ENCODE measurements at regions not wholly inside any gene's neighbourhood (a gene's known extent, or its start where the extent isn't known, plus 50 kb on each side); places are given as distances from the start of the nearest gene placed in this dataset.

DNA sequence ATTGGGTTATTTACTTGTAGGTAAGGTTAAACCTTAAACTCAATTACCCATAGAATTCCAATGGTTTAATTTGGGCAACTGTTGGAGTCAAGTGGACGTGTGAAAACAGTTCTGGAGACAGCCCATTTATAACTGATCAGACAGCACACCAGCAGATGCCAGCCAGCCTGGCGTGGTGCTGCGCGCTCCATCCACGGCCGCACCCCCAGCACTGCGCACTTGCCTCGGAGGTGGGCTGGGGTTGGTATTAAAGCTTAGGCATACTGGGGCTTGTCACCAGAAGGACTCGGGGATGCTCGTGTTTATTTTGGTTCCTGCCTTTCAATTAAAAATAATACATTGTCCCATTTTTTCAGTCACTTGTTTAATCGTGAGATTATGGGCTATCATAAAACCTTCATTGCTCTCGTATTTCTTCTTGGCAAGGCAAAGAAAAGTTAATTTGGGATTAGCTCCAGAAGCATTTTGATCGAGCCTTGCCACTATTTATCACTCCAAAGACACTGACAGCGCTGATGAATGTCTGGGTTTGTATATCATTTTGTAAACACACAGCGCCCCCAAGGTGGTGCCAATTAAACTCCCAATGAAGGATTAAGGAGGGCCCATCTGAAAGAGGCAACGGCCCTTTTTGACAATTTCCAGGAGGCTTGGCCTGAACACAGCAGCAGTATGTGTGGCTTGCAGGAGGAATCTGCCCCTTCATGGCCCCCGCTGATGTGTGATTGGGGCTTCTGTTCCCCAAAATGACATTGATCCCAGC, 204.5 kb upstream of the CXCL12 start:
- peaks cover 0 to 8% (median 2%) of the 10 kb centered on the region in 5 donors for H3K27me3 ChIP-seq (ENCODE audit: control insufficient read depth in 5 of 5, insufficient read depth in 4 of 5, low read length in 5 of 5)
- H3K9me3 ChIP-seq (ENCODE audit: control insufficient read depth in 5 of 5, low read length in 5 of 5): no peaks in the 10 kb centered on the region
- H3K4me3 ChIP-seq (ENCODE audit: low read depth in 1 of 5, low read length in 5 of 5): no peak overlapping the region
- H3K36me3 ChIP-seq (ENCODE audit: control insufficient read depth in 5 of 5, insufficient read depth in 5 of 5, low read length in 5 of 5): no peaks in the 10 kb centered on the region
- no peak overlapping the region for H3K9ac ChIP-seq (ENCODE audit: low read length in 5 of 5)
- no peaks in the 10 kb centered on the region for H3K4me1 ChIP-seq (ENCODE audit: control insufficient read depth in 5 of 5, insufficient read depth in 5 of 5, low read length in 5 of 5)
- no peak overlapping the region for H3K27ac ChIP-seq (ENCODE audit: low read depth, low read length)

DNA sequence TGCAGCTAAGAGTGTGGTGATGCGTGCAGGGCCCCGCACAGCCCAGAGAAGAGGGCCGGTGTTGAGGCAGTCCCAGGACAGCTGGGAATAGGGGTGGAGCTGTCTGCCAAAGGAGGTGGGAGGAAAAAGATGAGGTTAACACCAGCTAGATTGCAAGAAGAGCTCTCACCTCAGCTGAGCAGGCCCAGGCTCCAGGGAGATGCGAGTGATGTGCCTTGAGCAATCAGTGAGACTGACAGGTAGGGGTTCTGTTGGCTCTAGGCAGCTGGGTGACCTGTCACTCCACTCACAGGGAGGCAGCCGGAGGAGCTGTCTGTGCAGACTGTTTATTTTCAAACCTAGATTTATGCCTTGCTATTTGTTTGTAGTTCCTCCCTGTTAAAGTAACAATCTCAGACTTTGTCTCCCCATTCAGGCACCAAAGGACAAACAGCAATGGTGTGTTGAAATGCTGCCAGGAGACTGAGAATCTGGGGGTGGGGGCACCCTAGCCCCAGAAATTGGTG, 205.1 kb upstream of the CXCL12 start:
- Histone ChIP-seq H3K4me3 (ENCODE audit: low read depth in 1 of 5, low read length in 5 of 5) (no peak overlapping the region), H3K27ac (ENCODE audit: low read depth, low read length) (no peak overlapping the region)

DNA sequence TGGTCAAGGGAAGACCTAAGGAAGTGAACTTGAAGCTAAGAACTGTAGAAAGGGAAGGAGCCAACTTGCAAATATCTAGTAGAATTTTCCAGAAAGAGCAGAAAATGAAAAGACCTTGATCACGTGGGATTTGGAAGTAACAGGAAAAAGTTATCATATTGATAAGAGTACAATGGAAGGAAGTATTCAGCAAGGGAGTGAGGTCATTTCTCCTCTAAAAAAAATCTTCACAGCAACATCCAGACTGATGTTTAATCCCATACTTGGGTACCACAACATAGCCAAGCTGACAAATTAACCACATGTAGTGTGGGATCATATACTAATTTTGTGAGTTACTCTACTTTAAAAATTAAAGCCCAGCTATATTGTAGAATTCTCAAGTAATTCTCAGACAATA, 207.0 kb upstream of the CXCL12 start:
- H3K27me3 ChIP-seq (ENCODE audit: control insufficient read depth in 5 of 5, insufficient read depth in 4 of 5, low read length in 5 of 5): peaks cover 0 to 10% (median 2%) of the 10 kb centered on the region in 5 donors
- H3K4me3 ChIP-seq (ENCODE audit: low read depth in 1 of 5, low read length in 5 of 5): no peak overlapping the region
- no peaks in the 10 kb centered on the region for H3K9me3 ChIP-seq (ENCODE audit: control insufficient read depth in 5 of 5, low read length in 5 of 5)
- no peaks in the 10 kb centered on the region for H3K36me3 ChIP-seq (ENCODE audit: control insufficient read depth in 5 of 5, insufficient read depth in 5 of 5, low read length in 5 of 5)
- H3K4me1 ChIP-seq (ENCODE audit: control insufficient read depth in 5 of 5, insufficient read depth in 5 of 5, low read length in 5 of 5): no peaks in the 10 kb centered on the region
- no peak overlapping the region for H3K27ac ChIP-seq (ENCODE audit: low read depth, low read length)
- H3K9ac ChIP-seq (ENCODE audit: low read length in 5 of 5): no peak overlapping the region

More for the DNA sequence above, 205.1 kb upstream of the CXCL12 start:
- no peaks in the 10 kb centered on the region for H3K36me3 ChIP-seq (ENCODE audit: control insufficient read depth in 5 of 5, insufficient read depth in 5 of 5, low read length in 5 of 5)
- no peak overlapping the region for H3K9ac ChIP-seq (ENCODE audit: low read length in 5 of 5)
- peaks cover 0 to 10% (median 2%) of the 10 kb centered on the region in 5 donors for H3K27me3 ChIP-seq (ENCODE audit: control insufficient read depth in 5 of 5, insufficient read depth in 4 of 5, low read length in 5 of 5)
- H3K4me1 ChIP-seq (ENCODE audit: control insufficient read depth in 5 of 5, insufficient read depth in 5 of 5, low read length in 5 of 5): no peaks in the 10 kb centered on the region
- H3K9me3 ChIP-seq (ENCODE audit: control insufficient read depth in 5 of 5, low read length in 5 of 5): no peaks in the 10 kb centered on the region

DNA sequence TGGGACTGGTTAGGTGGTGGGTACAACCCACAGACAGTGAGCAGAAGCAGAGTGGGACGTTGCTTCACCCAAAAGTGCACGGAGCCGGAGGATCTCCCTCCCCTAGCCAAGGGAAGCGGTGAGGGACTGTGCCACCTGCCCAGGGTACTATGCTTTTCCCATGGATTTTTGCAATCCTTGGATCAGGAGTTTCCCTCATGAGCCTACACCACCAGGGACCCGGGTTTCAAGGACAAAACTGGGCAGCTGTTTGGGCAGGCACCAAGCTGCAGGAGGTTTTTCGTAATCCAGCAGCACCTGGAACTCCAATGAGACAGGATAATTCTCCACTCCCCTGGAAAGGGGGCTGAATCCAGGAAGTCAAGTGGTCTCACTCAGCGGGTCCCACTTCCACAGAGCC, 209.1 kb upstream of the CXCL12 start:
- H3K4me3 ChIP-seq (ENCODE audit: low read depth in 1 of 5, low read length in 5 of 5): no peak overlapping the region
- H3K36me3 ChIP-seq (ENCODE audit: control insufficient read depth in 5 of 5, insufficient read depth in 5 of 5, low read length in 5 of 5): no peaks in the 10 kb centered on the region
- H3K9ac ChIP-seq (ENCODE audit: low read length in 5 of 5): no peak overlapping the region
- peaks cover 0 to 10% (median 0%) of the 10 kb centered on the region in 5 donors for H3K27me3 ChIP-seq (ENCODE audit: control insufficient read depth in 5 of 5, insufficient read depth in 4 of 5, low read length in 5 of 5)
- no peaks in the 10 kb centered on the region for H3K9me3 ChIP-seq (ENCODE audit: control insufficient read depth in 5 of 5, low read length in 5 of 5)
- H3K27ac ChIP-seq (ENCODE audit: low read depth, low read length): no peak overlapping the region
- H3K4me1 ChIP-seq (ENCODE audit: control insufficient read depth in 5 of 5, insufficient read depth in 5 of 5, low read length in 5 of 5): no peaks in the 10 kb centered on the region

DNA sequence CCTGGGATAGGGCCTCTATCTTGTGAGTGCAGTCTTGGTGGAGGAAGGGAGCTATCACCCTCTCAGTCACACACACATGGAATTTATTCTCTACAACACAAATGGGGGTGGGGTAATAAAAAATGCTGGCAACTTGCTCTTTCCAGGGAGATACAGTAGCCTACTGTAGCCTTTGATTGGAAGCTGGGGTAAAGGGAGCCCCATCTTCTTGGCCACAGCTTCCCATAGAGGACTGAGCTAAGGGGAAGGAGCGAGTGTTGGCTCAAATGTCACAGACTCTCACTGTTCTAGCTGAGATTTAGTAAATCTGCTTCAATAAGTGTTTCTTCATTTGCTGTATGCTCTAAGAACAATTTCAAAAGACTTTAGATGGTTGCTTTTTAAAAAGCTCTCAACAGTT, 222.2 kb upstream of the CXCL12 start:
- Histone ChIP-seq H3K27me3 (ENCODE audit: control insufficient read depth in 5 of 5, insufficient read depth in 4 of 5, low read length in 5 of 5) (peaks cover 0 to 6% (median 0%) of the 10 kb centered on the region in 5 donors), H3K36me3 (ENCODE audit: control insufficient read depth in 5 of 5, insufficient read depth in 5 of 5, low read length in 5 of 5) (no peaks in the 10 kb centered on the region), H3K4me3 (ENCODE audit: low read depth in 1 of 5, low read length in 5 of 5) (no peak overlapping the region), H3K27ac (ENCODE audit: low read depth, low read length) (no peak overlapping the region), H3K9ac (ENCODE audit: low read length in 5 of 5) (no peak overlapping the region), H3K4me1 (ENCODE audit: control insufficient read depth in 5 of 5, insufficient read depth in 5 of 5, low read length in 5 of 5) (no peaks in the 10 kb centered on the region), H3K9me3 (ENCODE audit: control insufficient read depth in 5 of 5, low read length in 5 of 5) (no peaks in the 10 kb centered on the region)

DNA sequence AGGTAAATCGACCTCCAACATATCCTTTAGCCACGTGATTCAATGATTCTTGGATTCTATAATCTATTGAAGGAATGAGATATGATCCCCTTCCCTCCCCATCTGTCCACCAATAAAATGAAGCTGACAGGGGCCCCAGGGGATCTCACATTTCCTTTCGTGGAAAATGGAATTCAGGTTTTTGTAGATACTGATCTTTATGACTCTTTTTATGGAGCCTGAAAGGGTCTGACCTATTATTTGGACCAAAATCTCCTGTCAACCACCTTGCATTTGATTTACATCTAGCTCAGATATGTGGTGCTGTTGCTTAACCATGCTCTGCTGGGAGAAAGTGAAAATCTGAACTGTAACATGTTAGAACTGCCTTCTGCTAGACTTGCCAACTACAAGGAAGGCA, 234.0 kb upstream of the CXCL12 start:
- H3K4me3 ChIP-seq (ENCODE audit: low read depth in 1 of 5, low read length in 5 of 5): no peak overlapping the region
- no peaks in the 10 kb centered on the region for H3K9me3 ChIP-seq (ENCODE audit: control insufficient read depth in 5 of 5, low read length in 5 of 5)
- no peak overlapping the region for H3K9ac ChIP-seq (ENCODE audit: low read length in 5 of 5)
- H3K27me3 ChIP-seq (ENCODE audit: control insufficient read depth in 5 of 5, insufficient read depth in 4 of 5, low read length in 5 of 5): no peaks in the 10 kb centered on the region
- no peaks in the 10 kb centered on the region for H3K4me1 ChIP-seq (ENCODE audit: control insufficient read depth in 5 of 5, insufficient read depth in 5 of 5, low read length in 5 of 5)
- H3K36me3 ChIP-seq (ENCODE audit: control insufficient read depth in 5 of 5, insufficient read depth in 5 of 5, low read length in 5 of 5): no peaks in the 10 kb centered on the region
- no peak overlapping the region for H3K27ac ChIP-seq (ENCODE audit: low read depth, low read length)

DNA sequence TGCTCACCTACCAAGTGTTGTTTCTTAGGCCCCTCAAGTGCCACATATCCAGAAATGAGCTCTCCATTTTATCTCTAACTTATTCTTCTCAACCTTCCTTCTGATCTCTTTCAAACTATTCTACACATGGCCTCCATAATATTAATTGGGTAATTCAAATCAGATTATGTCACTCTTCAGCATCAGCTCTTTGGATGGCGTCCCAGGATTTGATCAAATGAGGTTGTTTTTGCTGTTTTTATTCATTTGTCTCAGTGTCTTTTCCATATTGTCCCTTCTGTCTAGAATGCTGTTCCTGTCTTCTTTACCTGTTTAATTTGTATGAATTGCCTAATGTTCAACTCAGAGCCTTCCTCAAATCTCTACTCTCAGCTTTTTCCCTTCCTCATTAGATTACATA, 234.6 kb upstream of the CXCL12 start:
- H3K27ac ChIP-seq (ENCODE audit: low read depth, low read length): no peak overlapping the region
- no peaks in the 10 kb centered on the region for H3K9me3 ChIP-seq (ENCODE audit: control insufficient read depth in 5 of 5, low read length in 5 of 5)
- H3K36me3 ChIP-seq (ENCODE audit: control insufficient read depth in 5 of 5, insufficient read depth in 5 of 5, low read length in 5 of 5): no peaks in the 10 kb centered on the region

DNA sequence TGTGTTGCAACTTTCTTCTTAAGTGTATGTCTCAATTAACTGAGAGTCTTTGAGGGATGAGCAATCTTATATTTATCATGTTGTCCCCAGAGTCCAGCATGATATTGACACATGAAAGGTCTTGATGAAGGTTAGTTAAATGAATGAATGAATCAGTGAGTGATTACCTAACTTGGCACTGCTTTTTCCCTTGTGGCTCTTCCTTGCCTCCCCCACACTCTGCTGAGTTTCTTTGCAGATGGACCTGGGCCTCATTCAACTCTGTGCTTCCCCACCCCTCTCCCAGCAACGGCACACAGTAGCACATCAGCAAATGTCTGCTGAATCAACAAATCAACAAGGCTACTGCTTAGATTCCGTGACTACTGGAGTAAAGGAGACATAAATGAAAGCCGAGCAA, 235.1 kb upstream of the CXCL12 start:
- Histone ChIP-seq H3K27ac (ENCODE audit: low read depth, low read length) (no peak overlapping the region), H3K27me3 (ENCODE audit: control insufficient read depth in 5 of 5, insufficient read depth in 4 of 5, low read length in 5 of 5) (no peaks in the 10 kb centered on the region), H3K4me1 (ENCODE audit: control insufficient read depth in 5 of 5, insufficient read depth in 5 of 5, low read length in 5 of 5) (no peaks in the 10 kb centered on the region), H3K9me3 (ENCODE audit: control insufficient read depth in 5 of 5, low read length in 5 of 5) (no peaks in the 10 kb centered on the region), H3K36me3 (ENCODE audit: control insufficient read depth in 5 of 5, insufficient read depth in 5 of 5, low read length in 5 of 5) (no peaks in the 10 kb centered on the region), H3K4me3 (ENCODE audit: low read depth in 1 of 5, low read length in 5 of 5) (no peak overlapping the region), H3K9ac (ENCODE audit: low read length in 5 of 5) (no peak overlapping the region)

More for the DNA sequence above, 234.6 kb upstream of the CXCL12 start:
- Histone ChIP-seq H3K4me3 (ENCODE audit: low read depth in 1 of 5, low read length in 5 of 5) (no peak overlapping the region), H3K4me1 (ENCODE audit: control insufficient read depth in 5 of 5, insufficient read depth in 5 of 5, low read length in 5 of 5) (no peaks in the 10 kb centered on the region), H3K27me3 (ENCODE audit: control insufficient read depth in 5 of 5, insufficient read depth in 4 of 5, low read length in 5 of 5) (no peaks in the 10 kb centered on the region), H3K9ac (ENCODE audit: low read length in 5 of 5) (no peak overlapping the region)

DNA sequence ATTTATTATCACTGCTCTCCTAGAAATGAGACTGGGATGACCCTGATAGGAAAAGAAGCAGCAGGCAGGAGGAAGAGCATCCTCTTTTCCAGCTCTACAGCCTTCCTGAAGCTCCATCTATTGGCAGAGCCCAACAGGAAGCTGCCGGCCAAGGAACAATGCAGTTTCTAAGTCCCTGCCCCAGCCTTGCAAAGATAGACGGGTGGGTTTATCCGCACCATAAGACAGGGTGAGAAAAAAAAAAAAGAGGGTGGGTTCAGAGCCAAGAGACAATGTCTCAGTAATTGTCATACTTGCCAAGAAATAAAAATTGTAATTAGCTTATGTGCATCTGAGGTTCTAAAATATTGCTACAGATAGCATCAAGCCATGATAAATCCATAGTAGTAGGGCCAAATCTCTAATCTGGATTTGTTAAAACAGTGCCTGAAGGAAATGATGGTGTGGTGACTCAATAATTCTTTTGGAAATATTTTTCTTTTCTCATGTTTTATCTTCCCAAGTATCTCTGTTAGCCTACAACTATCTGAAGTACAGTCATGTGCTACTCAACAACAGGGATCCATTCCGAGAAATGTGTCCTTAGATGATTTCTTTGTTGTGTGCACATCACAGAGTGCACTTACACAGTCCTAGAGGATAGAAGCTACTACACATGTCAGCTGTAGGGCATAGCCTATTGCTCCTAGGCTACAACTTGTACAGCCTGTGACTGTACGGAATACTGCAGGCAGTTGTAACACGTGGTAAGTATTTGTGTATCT, 242.9 kb upstream of the CXCL12 start:
- H3K4me1 ChIP-seq (ENCODE audit: control insufficient read depth in 5 of 5, insufficient read depth in 5 of 5, low read length in 5 of 5): peaks cover 0 to 20% (median 10%) of the 10 kb centered on the region in 5 donors
- no peak overlapping the region for H3K4me3 ChIP-seq (ENCODE audit: low read depth in 1 of 5, low read length in 5 of 5)
- no peaks in the 10 kb centered on the region for H3K36me3 ChIP-seq (ENCODE audit: control insufficient read depth in 5 of 5, insufficient read depth in 5 of 5, low read length in 5 of 5)
- H3K27me3 ChIP-seq (ENCODE audit: control insufficient read depth in 5 of 5, insufficient read depth in 4 of 5, low read length in 5 of 5): no peaks in the 10 kb centered on the region
- peak overlapping the region; percentile 53 for H3K27ac ChIP-seq (ENCODE audit: low read depth, low read length)
- H3K9ac ChIP-seq (ENCODE audit: low read length in 5 of 5): no peak overlapping the region
- no peaks in the 10 kb centered on the region for H3K9me3 ChIP-seq (ENCODE audit: control insufficient read depth in 5 of 5, low read length in 5 of 5)

DNA sequence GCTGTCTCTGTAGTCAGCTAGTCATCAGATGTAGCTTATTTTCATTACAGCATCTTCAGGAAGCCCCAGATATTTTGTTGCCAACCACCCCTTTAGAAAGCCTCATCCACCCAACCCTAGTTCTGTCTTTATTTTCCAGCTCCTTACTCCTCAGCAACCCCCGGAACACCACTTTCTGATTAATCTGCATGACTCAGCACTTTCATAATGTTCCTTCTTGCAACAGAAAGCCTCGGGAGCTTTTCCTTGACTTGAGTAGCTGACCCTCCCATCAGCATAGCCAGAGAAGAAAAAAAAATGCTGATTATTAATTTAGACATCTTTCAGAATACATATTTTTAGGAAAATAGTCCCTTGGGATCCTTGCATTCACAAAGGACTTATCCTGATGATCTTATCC, 244.0 kb upstream of the CXCL12 start:
- Histone ChIP-seq H3K9me3 (ENCODE audit: control insufficient read depth in 5 of 5, low read length in 5 of 5) (peaks cover 0 to 3% (median 0%) of the 10 kb centered on the region in 5 donors), H3K9ac (ENCODE audit: low read length in 5 of 5) (no peak overlapping the region), H3K4me1 (ENCODE audit: control insufficient read depth in 5 of 5, insufficient read depth in 5 of 5, low read length in 5 of 5) (peaks cover 0 to 20% (median 10%) of the 10 kb centered on the region in 5 donors), H3K27ac (ENCODE audit: low read depth, low read length) (peak overlapping the region; percentile 53), H3K27me3 (ENCODE audit: control insufficient read depth in 5 of 5, insufficient read depth in 4 of 5, low read length in 5 of 5) (no peaks in the 10 kb centered on the region), H3K36me3 (ENCODE audit: control insufficient read depth in 5 of 5, insufficient read depth in 5 of 5, low read length in 5 of 5) (no peaks in the 10 kb centered on the region), H3K4me3 (ENCODE audit: low read depth in 1 of 5, low read length in 5 of 5) (peak overlapping the region in 1 of 5 donors; percentile 17)
